LHCN-M2 (cell line): ENCODE measurements at regions not wholly inside any gene's neighbourhood (a gene's known extent, or its start where the extent isn't known, plus 50 kb on each side); places are given as distances from the start of the nearest gene placed in this dataset.
"Not testable (repeated sequence)": the region's sequence is repeated elsewhere in the genome, so short reads cannot be mapped to it uniquely, and the experiment has no call there.

Experiments
- DNase-seq: peaks from one replicate; pipeline ENCODE4 v3.0.0-alpha.2; 2012; ENCODE audit warnings: low read depth

DNA sequence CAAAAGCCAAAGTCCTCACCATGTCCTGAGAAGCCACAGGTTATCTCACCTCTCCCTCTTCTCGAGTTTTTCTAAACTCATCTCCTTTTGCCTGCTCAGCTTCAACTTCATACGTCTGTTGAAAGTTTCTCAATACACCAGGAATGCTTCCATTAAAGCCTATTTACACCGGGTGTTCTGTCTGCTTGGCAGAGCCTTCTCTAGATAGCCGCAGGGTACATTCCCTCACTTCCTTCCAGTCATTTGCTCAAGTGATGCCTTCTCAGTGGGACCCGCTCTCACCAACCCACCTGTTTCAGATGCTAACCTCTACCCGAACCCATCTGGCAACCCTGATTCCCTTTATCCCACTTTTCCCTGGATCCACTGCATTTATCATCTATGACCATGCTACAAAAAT lies 257.0 kb upstream of the ADGRL2 start:
- no peak for DNase-seq

DNA sequence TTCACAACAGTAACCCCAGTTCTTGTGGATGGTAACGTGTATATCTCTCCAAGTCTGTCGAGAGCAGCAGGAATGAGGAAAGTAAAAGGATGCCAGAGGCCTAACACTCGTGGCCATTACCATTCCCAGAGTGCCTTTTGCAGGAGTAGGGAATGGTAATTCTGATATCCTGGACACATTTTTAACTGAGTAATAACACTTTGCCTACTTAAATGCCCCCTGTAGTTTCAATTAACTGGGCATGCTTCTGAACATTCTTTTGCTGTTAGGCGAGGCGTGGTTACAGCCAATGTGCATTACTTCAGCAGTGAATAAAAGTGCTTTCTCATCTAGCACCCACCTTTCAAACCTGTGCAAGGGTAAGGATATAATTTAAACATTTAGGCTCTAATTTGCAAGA lies 258.5 kb upstream of the ADGRL2 start:
- DNase-seq: no peak

- no peak for DNase-seq
Observed at GRCh38 chr1:81540216-81540615, 260.5 kb upstream of the ADGRL2 start.

DNA sequence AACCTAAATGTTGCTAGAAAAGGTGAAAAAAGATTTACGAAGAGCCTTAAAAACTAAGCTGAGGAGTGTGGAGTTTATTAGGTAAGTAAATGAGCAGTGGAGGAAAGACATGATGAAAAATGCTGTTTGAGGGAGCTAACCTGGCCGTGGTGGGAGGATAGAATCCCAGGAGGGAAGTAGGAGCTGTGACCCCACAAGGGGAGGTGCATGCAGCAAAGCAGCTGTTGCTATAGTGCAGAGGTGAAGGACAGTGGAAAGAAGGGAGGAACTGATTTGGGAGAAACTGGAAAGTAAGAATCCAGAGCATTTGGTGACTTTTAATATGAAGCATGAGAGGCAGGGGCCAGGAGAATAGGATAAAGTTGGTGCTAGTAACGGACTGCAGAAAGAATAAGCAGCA lies 271.7 kb upstream of the ADGRL2 start:
- DNase-seq: no peak

DNA sequence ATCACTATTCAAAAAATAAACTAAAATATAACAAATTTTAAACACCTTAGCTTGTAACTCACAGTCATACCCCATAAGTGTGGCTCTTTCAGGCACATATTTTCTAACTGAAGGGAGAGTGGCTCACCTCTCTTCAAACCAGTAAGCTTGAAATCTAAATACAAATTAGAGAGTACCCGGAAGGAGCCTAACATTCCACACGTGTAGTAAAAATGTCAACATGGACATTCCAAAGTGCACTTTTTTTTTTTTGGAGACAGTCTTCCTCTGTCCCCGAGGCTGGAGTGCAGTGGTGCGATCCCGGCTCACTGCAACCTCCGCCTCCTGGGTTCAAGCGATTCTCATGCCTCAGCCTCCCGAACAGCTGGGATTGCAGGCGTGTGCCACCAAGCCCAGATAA lies 275.6 kb upstream of the ADGRL2 start:
- DNase-seq: no peak

GRCh38 chr1:81519987-81520386 lies 280.7 kb upstream of the ADGRL2 start:
- no peak for DNase-seq

GRCh38 chr1:81517987-81518386 lies 282.7 kb upstream of the ADGRL2 start:
- no peak for DNase-seq

- no peak for DNase-seq
Observed at GRCh38 chr1:81513796-81514354, 286.9 kb upstream of the ADGRL2 start.

- no peak for DNase-seq
Observed at GRCh38 chr1:81512252-81513003, 288.3 kb upstream of the ADGRL2 start.

DNA sequence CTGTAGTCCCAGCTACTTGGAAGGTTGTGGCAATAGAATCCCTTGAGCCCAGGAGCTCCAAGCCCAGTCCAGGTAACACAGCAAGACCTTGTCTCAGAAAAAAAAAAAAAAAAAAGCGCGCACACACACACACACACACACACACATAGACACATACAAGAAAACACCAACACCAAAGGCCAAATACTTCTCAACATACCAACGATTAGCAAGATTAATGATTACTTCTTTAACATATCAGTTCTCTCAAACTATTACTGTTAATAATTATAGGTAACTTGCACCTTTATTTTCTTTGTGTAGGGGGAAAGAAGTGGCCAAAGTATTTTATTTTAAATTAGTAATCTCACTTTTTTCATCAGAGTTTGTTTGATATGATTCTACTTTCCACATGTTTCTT lies 289.5 kb upstream of the ADGRL2 start:
- no peak for DNase-seq

GRCh38 chr1:81510701-81511100 lies 290.0 kb upstream of the ADGRL2 start:
- no peak for DNase-seq

GRCh38 chr1:81509594-81509993 lies 291.1 kb upstream of the ADGRL2 start:
- no peak for DNase-seq

GRCh38 chr1:81506699-81507098 lies 294.0 kb upstream of the ADGRL2 start:
- DNase-seq: no peak

DNA sequence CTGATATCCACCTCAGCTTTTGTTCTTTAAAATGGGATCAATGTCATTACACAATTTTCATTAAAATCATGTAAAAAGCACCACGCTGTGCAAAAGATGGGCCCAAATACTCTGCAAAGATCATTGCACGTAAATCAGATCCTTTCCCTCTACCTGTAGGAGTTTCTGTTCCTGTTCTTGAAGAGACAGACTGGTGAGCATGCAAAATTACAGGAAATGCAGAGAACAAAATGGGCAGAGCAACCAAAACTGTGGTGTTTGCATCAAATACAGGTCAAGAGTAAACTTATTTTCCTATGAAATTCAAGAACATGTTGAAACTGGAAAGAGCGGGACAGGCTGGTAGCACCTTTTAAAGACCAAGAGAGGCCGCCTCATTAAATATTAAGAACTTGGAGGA lies 294.9 kb upstream of the ADGRL2 start:
- DNase-seq: no peak

DNA sequence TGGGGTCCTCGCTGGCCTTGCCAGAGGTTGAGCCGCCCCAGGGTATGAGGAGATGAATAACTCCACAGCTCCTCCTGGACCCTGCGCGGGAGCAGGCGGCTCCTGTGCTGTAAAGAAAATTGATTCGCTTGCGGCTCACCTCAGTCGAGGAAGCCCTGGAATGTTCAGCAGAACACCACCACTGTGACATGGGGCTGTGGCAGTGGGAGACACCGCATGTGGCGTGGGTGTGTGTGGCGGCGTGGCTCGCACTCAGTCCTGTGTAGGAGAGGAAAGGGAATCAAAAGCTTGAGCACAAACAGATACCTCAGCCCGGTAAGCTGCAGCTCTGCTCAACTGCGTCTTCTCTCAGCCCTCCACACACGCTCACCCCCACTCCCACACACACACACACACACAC lies 295.9 kb upstream of the ADGRL2 start:
- DNase-seq: not testable (repeated sequence)

DNA sequence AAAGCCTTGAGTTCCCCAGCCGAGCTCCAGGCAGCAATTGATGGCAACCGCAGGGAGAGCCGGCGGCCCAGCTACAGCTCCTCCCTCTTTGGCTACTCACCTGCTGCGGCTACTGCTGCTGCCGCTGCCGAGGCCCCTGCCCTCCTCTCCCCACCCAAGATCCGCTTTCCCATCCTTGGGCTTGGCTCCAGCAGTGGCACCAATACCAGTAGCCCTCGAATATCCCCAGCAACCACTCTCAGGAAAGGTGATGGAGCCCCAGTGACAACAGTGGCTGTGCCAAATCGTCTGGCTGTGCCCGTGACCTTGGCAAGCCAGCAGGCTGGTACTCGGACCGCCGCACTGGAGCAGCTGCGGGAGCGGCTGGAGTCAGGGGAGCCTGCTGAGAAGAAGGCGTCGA lies 298.0 kb upstream of the ADGRL2 start:
- DNase-seq: not testable (repeated sequence)

DNA sequence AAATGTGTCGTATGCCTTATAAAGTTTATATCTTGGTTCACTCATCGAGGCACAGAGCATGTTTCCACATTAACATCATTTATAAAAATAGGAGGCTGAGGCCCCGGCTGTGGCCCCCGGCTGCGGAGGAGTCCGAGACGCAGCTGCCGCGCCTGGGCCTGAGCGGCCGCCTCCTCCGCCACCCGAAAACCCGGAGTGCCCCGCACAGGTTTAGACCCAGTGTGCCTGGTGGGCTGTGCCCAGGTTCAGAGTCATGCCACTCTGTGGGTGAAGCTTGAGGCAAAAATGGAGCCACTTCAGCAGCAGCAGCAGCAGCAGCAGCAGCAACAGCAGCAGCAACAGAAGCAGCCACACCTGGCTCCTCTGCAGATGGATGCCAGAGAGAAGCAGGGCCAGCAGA lies 299.2 kb upstream of the ADGRL2 start:
- DNase-seq: not testable (repeated sequence)

DNA sequence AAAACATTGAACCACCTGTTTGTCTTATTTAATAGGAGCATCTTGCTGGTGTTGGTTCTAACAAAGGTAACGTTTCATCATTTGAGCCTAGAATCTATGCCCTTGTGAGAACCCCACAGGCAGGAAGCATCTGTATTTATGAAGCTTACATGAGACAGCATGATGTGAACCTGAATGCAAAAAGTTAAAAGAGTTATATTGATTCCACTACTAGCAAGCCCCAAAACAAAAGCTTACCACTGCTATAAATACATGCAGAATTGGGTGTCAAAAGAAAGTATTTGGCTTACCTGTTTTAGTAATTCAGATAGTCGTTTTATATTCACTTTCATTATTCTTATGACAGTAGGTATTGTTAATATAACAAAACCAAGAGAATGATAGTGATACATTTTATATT lies 301.2 kb upstream of the ADGRL2 start:
- no peak for DNase-seq

- DNase-seq: no peak
Observed at GRCh38 chr1:81498471-81499462, 302.0 kb upstream of the ADGRL2 start.

DNA sequence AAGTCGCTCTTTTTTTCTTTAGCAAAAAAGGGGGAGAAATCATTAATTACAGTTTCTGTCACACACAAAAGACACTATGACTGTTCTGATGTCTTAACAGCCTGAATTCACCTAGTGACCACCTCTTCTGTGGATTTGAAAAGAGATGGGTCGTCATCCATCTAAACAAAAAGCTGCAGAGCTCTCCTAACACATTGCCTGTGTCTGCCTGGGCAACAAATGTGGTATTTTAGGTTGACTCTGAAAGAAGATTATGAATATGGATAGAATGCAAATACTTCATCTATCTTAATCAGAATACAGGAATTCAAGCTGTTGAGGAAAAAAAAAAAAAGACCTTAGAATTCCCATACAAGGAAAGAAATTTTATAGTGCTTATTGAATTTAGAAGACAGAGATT lies 304.4 kb upstream of the ADGRL2 start:
- DNase-seq: no peak

DNA sequence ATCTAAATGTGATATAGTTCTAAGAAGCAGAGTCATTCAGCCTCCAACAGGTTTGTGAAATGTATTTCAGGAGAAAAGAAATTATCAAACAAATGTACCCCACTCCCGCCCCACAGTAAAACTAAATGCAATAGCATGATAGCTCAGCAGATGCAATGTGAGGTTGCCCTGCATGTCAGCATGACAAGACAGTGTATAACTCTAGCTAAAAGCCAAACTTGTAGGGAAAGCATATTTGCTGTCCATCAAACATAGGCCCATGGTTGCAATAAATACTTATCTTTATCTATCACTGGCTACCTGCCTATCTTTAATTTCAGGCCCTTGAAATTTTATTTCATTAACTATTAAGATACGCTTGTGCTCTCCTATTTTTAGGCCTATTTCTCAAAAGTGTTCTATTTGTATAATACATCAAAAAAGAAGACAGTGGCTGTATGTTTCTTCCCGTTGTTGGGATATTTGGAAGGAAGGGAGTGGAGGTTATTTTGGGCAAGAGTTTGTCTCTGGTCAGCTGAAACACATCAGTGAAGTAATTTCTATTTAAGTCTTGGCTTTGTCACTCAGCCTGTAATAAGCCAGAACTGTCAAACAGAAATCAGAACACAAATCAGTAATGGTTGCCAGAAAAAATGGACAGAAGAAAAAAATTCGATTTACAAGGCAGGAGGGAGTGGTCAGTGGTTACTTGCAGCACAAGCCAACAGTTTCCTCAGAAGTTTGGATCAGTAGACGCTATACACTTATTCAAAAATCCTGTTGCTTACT lies 307.4 kb upstream of the ADGRL2 start:
- no peak for DNase-seq

GRCh38 chr1:81492628-81493027 lies 308.1 kb upstream of the ADGRL2 start:
- DNase-seq: no peak
